ENCODE measurements at regions not wholly inside any gene's neighbourhood (a gene's known extent, or its start where the extent isn't known, plus 50 kb on each side); places are given as distances from the start of the nearest gene placed in this dataset.

DNA sequence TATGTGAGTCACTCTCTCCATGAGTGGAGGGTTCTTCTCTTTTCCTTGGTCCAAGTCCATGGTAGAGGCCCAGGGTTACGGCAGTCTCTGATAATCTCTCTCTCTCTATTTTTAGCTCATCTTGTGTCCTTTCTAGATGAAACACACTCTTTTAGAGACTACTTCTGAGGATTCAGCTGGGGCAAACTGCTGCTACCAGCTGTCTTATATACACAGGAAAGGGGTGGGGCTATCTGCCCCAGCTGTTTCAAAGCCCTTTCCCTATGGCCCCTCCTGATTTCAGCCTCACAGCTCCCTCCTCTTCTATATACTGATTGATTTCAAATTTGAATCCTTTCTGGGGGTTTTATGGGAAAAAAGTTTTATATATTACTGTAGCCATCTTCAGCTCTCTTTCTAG is 324.8 kb downstream of the RWDD3 start:
- Histone ChIP-seq H3K4me3 (ENCODE audit: low read depth, low read length) (no peak overlapping the region), H3K27me3 (ENCODE audit: control insufficient read depth, insufficient read depth, low read length) (no peaks in the 10 kb centered on the region), H3K36me3 (ENCODE audit: control insufficient read depth, insufficient read depth, low read length) (no peaks in the 10 kb centered on the region)
- no peak for DNase-seq (ENCODE audit: low read depth)
- TF ChIP-seq, protein P1, sequence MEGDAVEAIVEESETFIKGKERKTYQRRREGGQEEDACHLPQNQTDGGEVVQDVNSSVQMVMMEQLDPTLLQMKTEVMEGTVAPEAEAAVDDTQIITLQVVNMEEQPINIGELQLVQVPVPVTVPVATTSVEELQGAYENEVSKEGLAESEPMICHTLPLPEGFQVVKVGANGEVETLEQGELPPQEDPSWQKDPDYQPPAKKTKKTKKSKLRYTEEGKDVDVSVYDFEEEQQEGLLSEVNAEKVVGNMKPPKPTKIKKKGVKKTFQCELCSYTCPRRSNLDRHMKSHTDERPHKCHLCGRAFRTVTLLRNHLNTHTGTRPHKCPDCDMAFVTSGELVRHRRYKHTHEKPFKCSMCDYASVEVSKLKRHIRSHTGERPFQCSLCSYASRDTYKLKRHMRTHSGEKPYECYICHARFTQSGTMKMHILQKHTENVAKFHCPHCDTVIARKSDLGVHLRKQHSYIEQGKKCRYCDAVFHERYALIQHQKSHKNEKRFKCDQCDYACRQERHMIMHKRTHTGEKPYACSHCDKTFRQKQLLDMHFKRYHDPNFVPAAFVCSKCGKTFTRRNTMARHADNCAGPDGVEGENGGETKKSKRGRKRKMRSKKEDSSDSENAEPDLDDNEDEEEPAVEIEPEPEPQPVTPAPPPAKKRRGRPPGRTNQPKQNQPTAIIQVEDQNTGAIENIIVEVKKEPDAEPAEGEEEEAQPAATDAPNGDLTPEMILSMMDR (IDR thresholded peaks at IDR 0.05; ENCODE audit: insufficient read depth, low read length, poor library complexity, severe bottlenecking): no peak

DNA sequence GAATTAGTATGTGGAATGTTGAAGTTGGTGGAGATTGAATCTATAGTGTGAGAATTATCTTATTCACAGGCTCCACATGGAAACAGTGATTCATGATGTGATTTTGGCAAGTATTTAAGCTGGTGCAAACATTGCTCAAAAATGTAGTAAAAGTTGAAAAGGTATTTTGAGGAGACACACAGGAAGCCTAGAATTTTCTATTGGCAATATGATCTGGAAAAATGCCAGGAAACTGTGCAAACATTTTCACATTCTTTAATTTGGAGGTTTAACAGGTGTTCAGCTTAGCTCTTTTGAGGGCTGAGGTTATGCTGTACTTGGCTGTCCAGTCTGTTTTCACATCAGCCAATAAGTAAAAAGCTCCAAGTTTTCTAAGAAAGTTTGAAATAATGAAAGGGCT is 327.3 kb downstream of the RWDD3 start:
- TF ChIP-seq, protein P1 (IDR thresholded peaks at IDR 0.05; ENCODE audit: insufficient read depth, low read length, poor library complexity, severe bottlenecking): no peak
- no peak for DNase-seq (ENCODE audit: low read depth)
- H3K36me3 ChIP-seq (ENCODE audit: control insufficient read depth, insufficient read depth, low read length): no peaks in the 10 kb centered on the region

DNA sequence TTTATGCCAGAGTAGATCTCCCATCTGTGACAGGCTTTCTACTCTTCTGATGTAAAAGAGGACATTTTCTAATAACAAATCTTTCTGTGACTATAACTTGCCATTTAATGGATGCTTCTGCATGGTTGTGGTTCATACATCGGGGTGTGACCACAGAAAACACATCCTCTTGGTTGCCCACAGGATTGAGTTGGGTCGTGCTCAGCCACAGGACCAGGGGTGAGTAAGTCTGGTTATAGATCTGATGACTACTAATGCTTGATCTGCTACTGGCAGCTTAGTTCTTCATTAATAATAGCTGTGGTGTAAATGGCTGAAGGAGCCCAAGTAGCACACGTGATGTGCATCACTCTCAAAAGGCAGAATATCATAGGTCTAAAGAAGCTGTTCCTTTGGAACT is 328.2 kb downstream of the RWDD3 start:
- Histone ChIP-seq H3K27me3 (ENCODE audit: control insufficient read depth, insufficient read depth, low read length) (no peaks in the 10 kb centered on the region), H3K4me3 (ENCODE audit: low read depth, low read length) (no peak overlapping the region), H3K36me3 (ENCODE audit: control insufficient read depth, insufficient read depth, low read length) (no peaks in the 10 kb centered on the region)
- TF ChIP-seq, protein P1 (IDR thresholded peaks at IDR 0.05; ENCODE audit: insufficient read depth, low read length, poor library complexity, severe bottlenecking): no peak
- DNase-seq (ENCODE audit: low read depth): no peak

More for the DNA sequence above, 327.3 kb downstream of the RWDD3 start:
- Histone ChIP-seq H3K27me3 (ENCODE audit: control insufficient read depth, insufficient read depth, low read length) (no peaks in the 10 kb centered on the region), H3K4me3 (ENCODE audit: low read depth, low read length) (no peak overlapping the region)

DNA sequence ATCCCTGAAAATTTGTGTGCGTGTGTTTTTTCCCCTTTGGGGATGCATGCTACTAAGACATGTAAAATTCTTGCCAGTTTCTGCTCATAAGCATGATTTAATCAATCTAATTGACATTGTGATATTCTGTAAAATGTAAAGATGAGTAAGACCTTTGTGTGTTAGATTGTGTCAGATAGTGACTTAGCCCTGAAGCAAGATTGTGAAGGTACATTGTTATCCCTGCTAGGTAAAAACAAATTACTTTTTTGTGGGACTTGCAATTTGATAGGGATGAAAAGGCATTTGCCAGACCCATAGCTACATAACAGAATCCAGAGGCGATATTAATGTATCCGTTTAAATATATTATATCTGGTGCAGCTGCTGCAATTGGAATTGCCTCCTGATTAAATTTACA is 338.0 kb downstream of the RWDD3 start:
- Histone ChIP-seq H3K36me3 (ENCODE audit: control insufficient read depth, insufficient read depth, low read length) (no peaks in the 10 kb centered on the region), H3K4me3 (ENCODE audit: low read depth, low read length) (no peak overlapping the region), H3K27me3 (ENCODE audit: control insufficient read depth, insufficient read depth, low read length) (no peaks in the 10 kb centered on the region)
- TF ChIP-seq, protein P1 (IDR thresholded peaks at IDR 0.05; ENCODE audit: insufficient read depth, low read length, poor library complexity, severe bottlenecking): no peak
- DNase-seq (ENCODE audit: low read depth): no peak

DNA sequence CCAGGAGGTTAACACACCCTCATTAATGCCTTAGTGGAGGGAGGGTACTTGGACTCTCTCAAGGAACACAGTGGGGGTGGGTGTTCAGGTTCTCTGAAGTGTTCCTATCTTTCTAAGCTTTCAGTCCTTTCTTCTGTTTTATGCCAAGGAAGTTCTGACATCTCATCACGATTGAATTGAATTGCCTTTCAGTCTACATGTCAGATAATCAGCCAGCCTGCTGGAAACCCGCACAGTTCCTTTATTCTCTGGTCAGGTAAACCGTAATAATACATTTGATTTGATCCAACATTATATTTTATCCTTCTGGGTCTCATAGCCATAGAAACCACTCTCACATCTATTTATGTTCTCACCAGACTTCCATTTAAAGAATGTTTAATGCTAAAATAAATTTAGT is 339.0 kb downstream of the RWDD3 start:
- Histone ChIP-seq H3K36me3 (ENCODE audit: control insufficient read depth, insufficient read depth, low read length) (no peaks in the 10 kb centered on the region), H3K4me3 (ENCODE audit: low read depth, low read length) (no peak overlapping the region), H3K27me3 (ENCODE audit: control insufficient read depth, insufficient read depth, low read length) (no peaks in the 10 kb centered on the region)
- no peak for DNase-seq (ENCODE audit: low read depth)
- TF ChIP-seq, protein P1 (IDR thresholded peaks at IDR 0.05; ENCODE audit: insufficient read depth, low read length, poor library complexity, severe bottlenecking): no peak

DNA sequence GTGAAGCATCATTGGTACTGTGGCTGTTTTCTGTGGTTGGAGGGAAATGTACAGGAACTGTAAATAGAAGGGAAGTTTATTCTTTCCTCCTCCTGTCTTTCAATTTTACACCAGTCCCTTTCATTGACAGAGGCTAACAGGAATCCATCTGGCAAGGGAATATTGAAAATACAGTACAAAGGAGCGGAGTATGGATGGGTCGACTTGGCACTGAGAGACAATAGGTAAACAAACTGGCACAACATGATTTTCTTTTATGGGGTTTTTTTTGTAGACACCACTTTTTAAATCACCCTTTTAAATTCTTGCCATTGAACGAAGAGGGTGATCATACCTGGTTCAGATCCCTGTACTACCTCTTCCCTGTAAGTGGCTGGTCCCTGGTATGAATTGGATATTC is 341.3 kb downstream of the RWDD3 start:
- no peak for DNase-seq (ENCODE audit: low read depth)
- Histone ChIP-seq H3K36me3 (ENCODE audit: control insufficient read depth, insufficient read depth, low read length) (no peaks in the 10 kb centered on the region), H3K4me3 (ENCODE audit: low read depth, low read length) (no peak overlapping the region), H3K27me3 (ENCODE audit: control insufficient read depth, insufficient read depth, low read length) (no peaks in the 10 kb centered on the region)
- TF ChIP-seq, protein P1 (IDR thresholded peaks at IDR 0.05; ENCODE audit: insufficient read depth, low read length, poor library complexity, severe bottlenecking): no peak
